LHCN-M2 (cell line): ENCODE measurements at regions not wholly inside any gene's neighbourhood (a gene's known extent, or its start where the extent isn't known, plus 50 kb on each side); places are given as distances from the start of the nearest gene placed in this dataset.

Experiments used
- DNase-seq: peaks from one replicate; pipeline ENCODE4 v3.0.0-alpha.2; 2012; ENCODE audit warnings: low read depth

DNA sequence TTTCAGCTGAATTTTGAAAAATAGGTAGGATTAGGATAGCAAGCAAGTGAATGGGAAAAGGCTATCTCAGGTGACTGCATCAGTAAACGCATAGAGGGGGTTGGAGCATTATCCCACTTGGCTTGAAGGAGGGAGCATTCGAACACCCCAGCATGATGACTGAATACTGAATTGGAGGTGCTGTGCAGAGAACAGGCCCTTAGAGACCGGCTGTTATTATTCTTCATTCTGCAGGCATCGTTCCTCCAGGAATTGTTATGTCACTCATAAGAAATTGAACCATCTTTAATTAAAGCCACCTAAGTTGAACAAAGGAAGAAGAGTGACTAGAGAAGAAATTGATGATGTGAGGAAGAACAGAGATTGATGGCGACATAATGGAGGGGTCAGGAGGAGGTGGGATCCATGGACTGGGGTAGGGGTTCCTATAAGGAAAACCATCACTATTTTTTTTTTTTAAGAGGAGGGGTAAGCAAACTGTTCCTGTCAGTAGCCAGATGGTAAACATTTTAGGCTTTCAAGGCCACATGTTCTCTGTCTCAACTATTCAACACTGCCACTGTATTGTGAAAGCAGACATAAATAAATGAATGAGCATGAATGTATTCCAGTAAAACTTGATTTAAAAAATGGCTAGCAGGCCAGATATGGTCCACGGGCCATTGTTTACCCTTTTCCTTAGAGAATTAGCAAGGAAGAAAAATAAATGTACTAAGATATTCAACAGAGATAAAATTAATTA is 264.7 kb upstream of the TAC1 start:
- DNase-seq = no peak

DNA sequence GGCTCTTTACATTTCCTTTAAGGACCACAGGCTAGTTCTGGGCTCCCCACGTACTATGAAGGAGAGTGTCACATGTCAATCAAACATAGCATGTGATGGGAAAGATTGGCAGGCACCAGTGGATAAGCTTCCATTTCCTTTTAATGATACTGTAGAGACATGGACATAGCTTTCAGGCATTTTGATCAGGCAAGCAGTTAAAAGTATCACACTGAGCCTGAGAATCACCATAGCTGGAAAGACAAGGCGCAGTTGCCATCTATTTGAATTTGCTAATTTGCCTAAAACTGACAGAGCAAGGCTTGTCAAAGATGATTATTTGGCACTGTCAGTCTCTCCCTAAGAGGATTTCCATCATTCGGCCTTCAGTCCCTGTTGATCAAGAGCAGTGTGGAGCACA is 263.4 kb upstream of the TAC1 start:
- no peak for DNase-seq

DNA sequence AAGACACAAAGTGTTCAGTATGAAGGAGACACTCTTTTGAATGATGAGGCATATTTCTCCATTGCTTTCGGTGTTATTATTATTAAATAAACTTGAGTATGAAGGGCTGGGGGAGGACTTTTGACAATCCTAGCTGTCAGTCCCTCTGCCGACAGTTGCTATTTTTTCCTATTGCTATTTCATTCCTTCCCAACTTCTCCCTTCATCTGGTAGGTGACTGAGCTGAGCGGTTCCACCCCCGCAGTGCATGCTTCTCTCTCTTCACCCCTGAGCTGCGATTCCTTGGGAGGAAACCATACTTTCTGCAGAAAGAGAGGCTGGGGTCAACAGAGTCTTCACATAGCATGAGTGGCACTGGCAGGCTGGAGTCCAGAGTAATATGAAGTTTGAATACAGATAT is 261.2 kb upstream of the TAC1 start:
- DNase-seq = no peak

DNA sequence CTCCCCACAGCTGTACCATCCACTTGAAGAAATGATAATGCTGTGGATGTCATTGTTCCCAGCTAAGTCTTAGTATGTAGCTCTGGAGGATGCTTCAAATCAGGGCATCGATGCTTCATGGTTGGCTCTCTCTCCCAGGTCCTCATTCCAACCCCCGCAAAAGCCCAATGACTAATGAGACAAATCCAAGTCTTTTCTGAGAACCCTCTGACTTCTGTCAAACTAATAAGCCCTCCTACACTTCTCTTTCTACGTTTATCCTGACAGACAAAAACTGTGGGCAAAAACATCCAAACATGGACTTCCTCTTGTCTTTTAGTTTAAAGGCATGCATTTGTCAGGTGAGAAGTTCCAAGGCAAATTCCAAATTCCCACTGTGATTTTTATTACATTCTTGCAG is 260.4 kb upstream of the TAC1 start:
- DNase-seq = no peak

DNA sequence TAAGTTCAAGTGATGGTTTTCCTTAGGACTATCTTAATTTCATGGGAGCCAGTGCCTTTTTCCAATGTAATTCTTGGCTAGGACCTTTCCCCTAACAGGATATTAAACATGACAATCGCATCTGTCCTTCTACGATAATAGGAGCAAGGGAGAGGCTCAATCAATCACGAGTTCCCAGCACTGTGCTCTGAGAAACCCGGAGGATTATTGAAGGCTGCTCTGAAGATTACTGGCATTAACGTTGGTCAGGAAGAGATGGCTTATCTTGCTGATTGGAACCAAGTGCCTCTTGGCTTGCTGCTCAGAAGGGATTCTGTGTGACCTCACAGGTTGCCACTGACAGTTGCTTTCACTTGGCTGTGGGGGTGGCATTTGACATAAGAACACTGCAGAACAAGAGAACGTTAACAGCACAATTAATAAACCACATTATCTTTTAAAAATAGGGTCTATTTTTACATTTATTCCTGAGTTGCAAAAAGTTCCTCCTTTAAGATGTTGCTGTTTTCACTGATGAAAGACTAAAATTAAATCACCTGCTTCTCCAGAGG is 252.1 kb upstream of the TAC1 start:
- DNase-seq = no peak

DNA sequence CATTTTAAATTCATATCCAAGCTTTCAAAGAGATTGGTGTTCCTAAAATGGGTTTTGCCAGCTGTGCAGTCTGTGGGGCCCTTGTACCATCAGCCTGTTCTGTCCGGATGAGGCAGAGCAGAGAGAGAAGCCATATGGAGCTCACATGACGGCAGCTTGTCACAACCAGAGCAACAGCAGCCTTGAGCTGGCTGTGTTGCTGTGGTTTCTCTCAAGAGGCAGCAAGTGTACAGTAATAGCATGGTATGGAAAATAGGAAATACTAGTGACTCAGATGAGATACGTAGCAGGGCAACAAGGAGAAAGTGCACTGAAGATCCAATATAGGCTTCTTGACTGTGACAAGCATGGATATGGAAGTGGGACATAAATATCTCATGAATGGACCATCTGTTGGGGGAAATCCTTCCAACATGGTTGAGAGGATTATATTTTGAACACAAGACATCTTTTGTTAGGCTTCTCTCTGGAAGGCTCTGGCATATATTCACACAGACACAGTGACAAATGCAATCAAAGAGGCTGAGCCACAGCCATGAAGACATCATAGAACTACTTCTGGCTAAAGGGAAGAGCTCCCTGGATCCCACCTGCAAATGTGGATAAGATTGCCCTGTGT is 251.0 kb upstream of the TAC1 start:
- no peak for DNase-seq

DNA sequence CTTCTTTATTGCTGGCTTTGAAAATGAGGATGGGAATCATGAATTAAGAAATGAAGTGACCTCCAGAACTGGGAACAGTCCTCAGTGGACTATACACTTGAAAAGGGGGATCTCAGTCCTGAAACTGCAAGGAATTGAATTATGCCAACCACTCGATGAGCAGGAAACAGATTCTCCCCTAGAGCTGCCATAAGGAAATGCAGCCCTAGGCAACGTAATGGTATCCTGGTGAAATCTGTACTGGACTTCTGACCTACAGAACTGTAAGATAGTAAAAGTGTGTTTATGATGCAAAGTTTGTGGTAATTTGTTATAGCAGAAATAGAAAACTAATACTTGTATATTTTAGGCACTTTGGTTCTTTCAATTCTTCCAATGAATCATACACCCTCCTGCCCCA is 236.4 kb upstream of the TAC1 start:
- no peak for DNase-seq

DNA sequence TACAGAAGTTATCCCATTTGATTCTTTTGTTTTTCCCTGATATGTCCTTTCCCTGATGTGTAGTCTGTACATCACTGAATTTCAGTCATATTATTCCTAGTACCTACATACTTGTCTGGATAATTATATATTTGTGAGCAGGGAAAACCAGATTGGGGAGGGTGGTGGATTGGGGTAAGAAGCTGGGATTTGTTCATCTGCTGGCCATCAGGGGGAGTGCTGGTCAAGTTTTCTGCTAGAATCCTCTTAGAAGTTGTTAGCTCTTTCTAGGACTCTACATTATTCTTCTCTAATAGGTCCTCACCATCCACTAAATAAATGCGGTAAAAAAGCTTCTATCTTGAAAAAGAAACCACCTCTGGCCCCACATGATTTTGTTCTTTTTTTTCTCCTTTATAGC is 232.7 kb upstream of the TAC1 start:
- DNase-seq = peak; percentile 1

DNA sequence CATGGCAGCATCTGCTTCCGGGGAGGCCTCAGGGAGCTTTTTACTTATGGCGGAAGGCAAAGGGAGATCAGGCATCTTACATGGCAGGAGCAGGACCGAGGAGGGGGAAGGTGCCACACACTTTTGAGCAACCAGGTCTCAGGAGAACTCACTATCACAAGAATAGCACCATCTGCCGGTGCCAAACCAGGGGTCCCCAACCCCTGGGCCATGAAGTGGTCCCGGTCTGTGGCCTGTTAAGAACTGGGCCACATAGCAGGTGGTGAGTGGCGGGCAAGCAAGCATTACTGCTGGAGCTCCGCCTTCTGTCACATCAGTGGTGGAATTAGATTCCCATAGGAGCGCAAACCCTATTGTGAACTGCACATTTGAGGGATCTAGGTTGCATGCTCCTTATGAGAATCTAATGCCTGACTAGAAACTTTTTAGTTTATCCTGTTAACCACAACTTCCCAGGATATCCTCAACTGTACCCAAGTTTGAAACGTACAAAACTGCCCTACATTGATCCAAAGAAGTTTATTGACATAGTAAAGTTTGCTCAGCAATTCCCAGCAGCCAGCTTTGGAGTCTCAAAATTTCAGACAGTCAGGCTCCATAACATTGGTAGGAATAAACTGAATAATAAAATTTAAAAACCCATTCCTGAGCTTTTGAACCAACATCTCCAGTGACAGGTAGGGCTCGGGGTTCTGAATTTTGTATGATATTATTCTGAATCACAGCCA is 228.4 kb upstream of the TAC1 start:
- no peak for DNase-seq

DNA sequence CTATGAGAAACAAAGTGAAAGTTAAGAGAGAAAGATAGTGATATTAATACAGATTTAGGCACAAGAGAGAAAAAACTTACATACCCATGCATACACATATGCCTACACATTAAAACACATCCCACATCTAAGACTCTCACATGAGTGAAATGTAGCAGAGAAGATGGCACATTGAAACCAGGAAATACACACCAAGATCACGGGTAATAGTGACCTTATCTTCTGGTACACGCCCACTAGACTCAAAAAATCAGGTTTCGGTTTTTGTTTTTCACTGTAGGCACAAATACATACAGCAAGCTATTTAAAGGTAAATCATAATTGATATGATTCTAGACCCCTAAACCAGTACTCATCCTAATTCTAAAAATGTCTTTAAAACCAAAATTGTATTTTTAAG is 225.2 kb upstream of the TAC1 start:
- no peak for DNase-seq

DNA sequence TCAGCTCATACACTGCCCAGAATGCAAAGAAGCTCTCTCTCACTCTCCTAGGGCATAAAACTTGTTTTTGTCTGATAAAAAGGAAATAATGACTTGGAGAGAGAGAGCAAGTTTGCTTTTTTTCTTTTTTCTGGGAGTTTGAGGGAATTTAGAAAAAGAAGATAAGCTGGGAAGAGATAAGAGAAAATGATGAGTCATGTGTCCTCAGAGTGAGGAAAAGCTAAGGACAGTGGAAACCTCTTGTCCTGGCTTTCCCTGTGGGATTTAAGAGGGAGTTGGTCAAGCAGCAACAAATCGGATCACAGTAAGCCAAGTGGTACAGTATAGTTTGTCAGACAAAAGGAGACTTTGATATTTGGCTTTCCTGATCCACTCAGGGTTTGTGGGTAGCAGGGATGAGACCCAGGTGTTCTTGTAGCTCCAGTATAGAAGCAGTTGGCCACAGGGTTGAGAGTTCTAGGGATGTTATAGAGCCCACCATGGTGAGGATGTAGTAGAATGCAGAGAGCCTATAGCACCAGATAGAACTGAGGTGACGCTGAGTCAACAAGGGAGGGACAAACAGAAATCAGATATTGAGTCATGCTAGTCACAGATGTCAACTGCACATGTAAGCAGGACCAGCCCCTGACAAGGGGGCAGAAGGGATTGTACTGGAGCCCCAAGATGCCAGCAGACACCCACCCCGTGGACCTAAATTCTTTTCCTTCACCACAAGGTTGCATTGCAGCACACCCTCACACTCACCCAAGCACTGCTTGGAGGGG is 219.3 kb upstream of the TAC1 start:
- DNase-seq = no peak

DNA sequence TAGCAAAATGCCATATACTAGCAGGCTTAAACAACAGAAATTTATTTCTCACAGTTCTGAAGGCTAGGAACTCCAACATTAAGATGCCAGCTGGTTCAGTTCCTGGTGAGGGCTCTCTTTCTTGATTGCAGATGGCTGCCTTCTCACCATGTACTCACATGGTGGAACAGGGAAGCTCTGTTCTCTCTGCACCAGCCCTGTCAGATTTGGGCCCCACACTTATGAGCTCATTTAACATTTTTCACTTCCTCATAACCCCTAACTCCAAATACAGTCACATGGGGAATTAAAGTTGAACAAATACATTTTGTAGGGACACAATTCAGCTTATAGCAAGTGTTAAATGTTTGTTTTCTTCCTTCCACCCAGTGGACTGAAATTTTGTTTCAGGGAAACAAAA is 218.6 kb upstream of the TAC1 start:
- DNase-seq = no peak

DNA sequence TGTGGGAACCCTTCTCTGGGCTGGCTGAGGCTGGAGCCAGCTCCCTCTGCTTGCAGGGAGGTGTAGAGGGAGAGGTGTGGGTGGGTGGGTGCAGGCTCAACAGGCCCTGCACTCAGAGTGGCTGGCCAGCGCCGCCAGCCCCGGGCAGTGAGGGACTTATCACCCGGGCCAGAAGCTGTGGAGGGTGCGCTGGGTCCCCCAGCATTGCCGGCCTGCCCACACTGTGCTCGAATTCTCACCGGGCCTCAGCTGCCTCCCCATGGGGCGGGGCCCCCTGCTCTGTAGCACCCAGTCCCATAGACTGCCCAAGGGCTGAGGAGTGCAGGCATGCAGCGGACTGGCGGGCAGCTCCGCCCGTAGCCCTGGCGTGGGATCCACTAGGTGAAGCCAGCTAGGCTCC is 190.7 kb upstream of the TAC1 start:
- no peak for DNase-seq

DNA sequence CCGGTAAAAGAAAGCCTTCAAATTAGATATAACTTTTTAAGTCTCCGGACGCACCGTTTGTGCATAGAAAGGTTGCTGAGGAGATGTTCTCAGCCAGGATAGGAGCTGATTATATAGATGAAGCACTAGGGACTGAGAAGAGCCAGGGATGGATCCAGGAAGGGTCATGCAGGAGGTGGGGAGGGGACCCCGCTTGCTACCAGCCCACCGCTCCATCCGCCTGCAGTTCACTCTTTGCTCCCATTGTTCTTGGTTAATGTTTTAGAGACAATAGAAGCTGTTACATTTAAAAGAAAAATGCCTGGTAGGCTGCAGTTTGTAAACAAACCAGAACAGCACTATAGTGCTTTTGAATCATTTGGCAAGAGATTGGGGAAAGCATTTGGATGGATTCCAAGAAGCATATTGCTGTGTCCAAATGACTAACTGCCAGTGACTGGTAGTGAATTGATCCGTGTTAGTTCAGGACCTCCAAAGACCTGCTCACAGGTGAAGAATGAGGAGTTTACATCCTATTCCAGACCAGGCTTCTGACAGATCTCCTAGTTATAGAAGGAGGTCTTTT is 175.9 kb upstream of the TAC1 start:
- peak; percentile 2 for DNase-seq

DNA sequence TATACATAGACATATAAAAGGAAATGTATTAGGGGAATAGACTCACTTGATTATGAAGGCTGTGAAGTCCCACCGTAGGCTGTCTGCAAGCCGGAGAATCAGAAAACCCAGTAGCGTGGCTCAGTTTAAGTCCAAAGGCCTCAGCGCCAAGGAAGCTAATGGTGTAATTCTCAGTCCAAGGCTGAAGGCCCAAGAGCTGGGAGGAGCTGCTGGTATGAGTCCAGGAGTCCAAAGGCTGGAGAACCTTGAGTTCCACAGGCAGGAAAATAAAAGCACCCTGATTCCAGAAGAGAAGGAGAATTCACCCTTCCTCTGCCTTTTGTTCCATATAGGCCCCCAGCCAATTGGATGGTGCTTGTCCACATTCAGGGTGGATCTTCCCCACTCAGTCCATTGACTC is 166.2 kb upstream of the TAC1 start:
- DNase-seq = no peak

DNA sequence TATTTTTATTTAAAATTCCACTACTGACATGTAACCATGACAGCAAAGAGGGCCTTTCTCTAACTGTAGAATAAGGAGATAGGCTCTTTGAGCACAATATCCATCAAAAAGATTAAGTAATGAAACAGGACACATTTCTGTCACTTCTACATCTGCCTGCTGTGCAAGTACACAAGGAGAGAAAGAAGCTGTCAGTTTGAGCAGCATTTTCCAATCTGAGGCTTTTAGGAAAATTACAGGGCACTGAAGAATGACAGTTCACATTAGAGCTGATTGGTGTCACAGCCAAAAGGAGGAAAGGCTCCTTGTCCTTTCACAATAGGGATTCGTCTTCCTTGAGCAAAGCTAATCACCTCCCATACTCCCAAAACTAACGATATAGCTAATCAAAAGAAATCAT is 158.8 kb upstream of the TAC1 start:
- DNase-seq = no peak

DNA sequence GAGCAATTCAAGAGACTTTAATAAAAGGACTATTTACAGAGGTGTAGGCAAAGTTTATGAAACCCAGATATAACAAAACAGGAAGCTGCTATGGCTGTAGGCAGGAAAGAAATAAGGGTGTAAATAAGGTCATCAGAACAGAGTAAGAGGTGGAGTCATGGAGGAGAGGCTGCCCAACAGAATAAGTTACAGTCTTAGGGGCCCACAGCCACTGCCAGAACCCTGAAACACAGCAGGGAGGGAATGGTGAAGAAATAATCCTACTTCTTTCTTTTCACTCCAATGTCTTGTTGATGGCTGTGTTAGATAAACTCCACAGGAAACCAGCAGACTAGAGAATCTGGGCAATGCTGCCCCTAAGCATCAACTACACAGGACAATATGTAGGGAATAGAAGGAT is 155.8 kb upstream of the TAC1 start:
- no peak for DNase-seq

DNA sequence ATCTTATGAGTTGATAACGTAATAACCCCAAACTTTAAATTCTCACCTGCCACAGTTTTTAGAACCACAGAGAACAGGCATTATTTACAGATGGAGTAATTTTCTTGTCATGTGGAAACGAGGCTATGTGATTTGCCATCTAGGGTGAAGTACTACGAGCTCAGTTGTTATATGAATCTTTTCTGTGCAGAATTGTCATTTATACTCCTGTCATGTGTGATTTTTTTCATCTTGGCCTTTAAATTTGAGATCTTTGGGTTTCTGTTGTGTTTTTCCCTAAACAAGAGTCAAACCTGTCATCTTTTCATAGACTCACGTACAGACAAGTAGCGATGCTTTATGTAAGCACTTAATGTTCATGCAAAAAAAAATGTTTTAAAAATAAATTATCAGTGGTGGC is 153.7 kb upstream of the TAC1 start:
- no peak for DNase-seq

DNA sequence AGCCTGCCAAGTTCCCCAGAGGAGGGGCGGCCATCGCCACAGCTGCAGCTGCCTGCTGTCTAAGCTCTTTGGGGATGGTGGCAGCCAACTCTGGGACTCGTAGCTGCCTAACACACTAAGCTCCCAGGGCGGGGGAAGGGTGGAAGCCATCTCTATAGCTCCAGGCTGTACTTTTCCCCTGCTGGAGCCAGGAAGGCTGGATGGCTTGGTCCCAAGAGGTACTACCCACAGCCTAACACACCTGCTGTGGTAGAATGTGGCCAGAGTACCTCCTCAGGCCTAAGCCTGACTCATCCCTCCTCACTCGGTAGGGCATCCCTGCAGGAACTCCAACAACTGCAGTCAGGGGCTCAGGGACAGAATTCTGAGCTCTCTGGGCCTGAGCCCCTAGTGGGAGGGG is 151.7 kb upstream of the TAC1 start:
- DNase-seq = no peak

DNA sequence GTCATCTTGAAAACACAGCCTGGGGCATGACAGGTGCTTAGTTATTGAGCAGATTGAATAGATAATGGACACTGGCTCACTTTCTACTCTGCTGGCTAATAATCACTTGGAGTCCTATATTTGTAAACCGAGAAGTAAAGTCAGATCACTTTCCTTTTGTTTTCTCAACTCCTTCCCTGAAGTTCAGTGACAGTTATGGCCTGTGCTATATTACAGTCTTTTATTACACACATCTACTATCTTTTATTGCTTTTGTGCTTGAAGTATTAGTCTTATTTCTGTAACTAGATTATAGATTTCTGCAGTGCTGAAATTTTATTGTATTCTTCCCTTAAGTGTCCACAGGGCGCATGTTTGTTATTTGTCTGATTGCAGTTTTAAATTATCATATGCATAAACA is 136.4 kb upstream of the TAC1 start:
- DNase-seq = no peak

DNA sequence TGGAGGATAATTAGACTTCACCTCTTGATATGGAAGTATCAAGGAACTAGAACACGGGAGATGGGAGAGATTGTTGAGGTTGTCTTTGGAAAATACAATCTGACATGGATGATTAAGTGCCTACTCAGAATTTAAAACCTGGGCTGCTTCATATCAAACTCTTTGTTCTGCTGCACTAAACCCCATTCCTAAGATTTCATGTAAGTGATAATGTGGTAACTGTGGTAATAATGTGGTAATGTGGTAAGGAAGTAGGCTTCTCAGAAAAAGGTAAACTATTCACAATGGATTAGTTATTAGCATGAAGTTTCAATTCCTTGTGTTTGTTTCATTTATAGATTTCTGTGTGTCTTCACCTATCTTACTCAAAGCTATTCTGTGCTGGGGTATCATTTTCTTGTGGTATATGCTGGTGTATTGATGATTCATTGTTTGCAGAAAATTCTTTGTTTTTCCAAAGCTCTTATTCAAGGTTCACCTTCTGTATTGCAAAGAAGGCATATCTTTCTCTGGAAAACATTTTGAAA is 129.9 kb upstream of the TAC1 start:
- DNase-seq = no peak
